ENCODE measurements at regions not wholly inside any gene's neighbourhood (a gene's known extent, or its start where the extent isn't known, plus 50 kb on each side); places are given as distances from the start of the nearest gene placed in this dataset.

- H3K27me3 Mint-ChIP-seq (ENCODE audit: insufficient read depth, unreplicated experiment): no peaks in the 10 kb centered on the region
- H3K4me3 Mint-ChIP-seq (ENCODE audit: unreplicated experiment): no peak overlapping the region
- H3K9me3 Mint-ChIP-seq (ENCODE audit: unreplicated experiment): no peaks in the 10 kb centered on the region
- POLR2A ChIA-PET: no interaction called here
- CTCF ChIA-PET: interaction anchor here (2.9 kb wide), 1 partner anchor 267 kb away, joined by 13 read pairs; the partner anchor contains the start of gene LRIG2
- TF ChIP-seq CTCF (IDR thresholded peaks at IDR 0.05; ENCODE audit: insufficient read depth in 1 of 2, low read depth in 1 of 2, low read length in 1 of 2, severe bottlenecking in 1 of 2, unreplicated experiment in 1 of 2): no peak
- no TSS peak for BruUV-seq (replicated peaks)
- no peaks in the 10 kb centered on the region for H3K36me3 Mint-ChIP-seq (ENCODE audit: insufficient read depth, unreplicated experiment)
- Histone ChIP-seq H3K4me3 (ENCODE audit: low read depth, low read length) (no peak overlapping the region), H3K4me1 (peaks cover 66% of the 10 kb centered on the region), H3K36me3 (ENCODE audit: control insufficient read depth, insufficient read depth, low read length) (no peaks in the 10 kb centered on the region), H3K27me3 (replicated peaks; ENCODE audit: control insufficient read depth, insufficient read depth, low read length) (no peaks in the 10 kb centered on the region), H3K9me3 (no peaks in the 10 kb centered on the region)
- no peak for DNase-seq
- H3K4me1 Mint-ChIP-seq (ENCODE audit: low read depth, unreplicated experiment): peaks cover 42% of the 10 kb centered on the region
- H3K27ac Mint-ChIP-seq (ENCODE audit: unreplicated experiment): peak overlapping the region; percentile 94
- intact Hi-C loops (cut with micrococcal nuclease; ENCODE audit: unreplicated experiment): loop anchor here (5.0 to 10.0 kb wide), 2 partner anchors 61 to 411 kb away; partner anchors contain the start of gene CTTNBP2NL
Measured at GRCh38 chr1:112806090-112806642, 91.0 kb upstream of the PPM1J start.

- intact Hi-C loops (cut with micrococcal nuclease; ENCODE audit: unreplicated experiment): loop anchor here (2.0 to 10.0 kb wide), 4 partner anchors 62 to 411 kb away; partner anchors contain the start of genes CTTNBP2NL and LRIG2
- Mint-ChIP-seq H3K4me1 (ENCODE audit: low read depth, unreplicated experiment) (peaks cover 34% of the 10 kb centered on the region), H3K27ac (ENCODE audit: unreplicated experiment) (peak overlapping the region; percentile 16), H3K27me3 (ENCODE audit: insufficient read depth, unreplicated experiment) (no peaks in the 10 kb centered on the region), H3K36me3 (ENCODE audit: insufficient read depth, unreplicated experiment) (no peaks in the 10 kb centered on the region), H3K4me3 (ENCODE audit: unreplicated experiment) (no peak overlapping the region), H3K9me3 (ENCODE audit: unreplicated experiment) (no peaks in the 10 kb centered on the region)
- no peaks in the 10 kb centered on the region for H3K27me3 ChIP-seq (replicated peaks; ENCODE audit: control insufficient read depth, insufficient read depth, low read length)
- ChIA-PET POLR2A (no interaction called here), CTCF (interaction anchor here (0.6 to 2.9 kb wide), 8 partner anchors 10 to 877 kb away, joined by 3 to 55 read pairs (median 4); partner anchors contain the start of genes LRIG2, MOV10 and PPM1J)
- no peaks in the 10 kb centered on the region for H3K36me3 ChIP-seq (ENCODE audit: control insufficient read depth, insufficient read depth, low read length)
- BruUV-seq (replicated peaks): no TSS peak
- H3K9me3 ChIP-seq: no peaks in the 10 kb centered on the region
- DNase-seq: no peak
- TF ChIP-seq CTCF (IDR thresholded peaks at IDR 0.05; ENCODE audit: insufficient read depth in 1 of 2, low read depth in 1 of 2, low read length in 1 of 2, severe bottlenecking in 1 of 2, unreplicated experiment in 1 of 2): no peak
- H3K4me1 ChIP-seq: peaks cover 66% of the 10 kb centered on the region
- no peak overlapping the region for H3K4me3 ChIP-seq (ENCODE audit: low read depth, low read length)
Measured at GRCh38 chr1:112805155-112805853, 90.2 kb upstream of the PPM1J start.

GRCh38 chr1:112803906-112804762, 89.0 kb upstream of the PPM1J start:
- H3K4me1 ChIP-seq: peaks cover 61% of the 10 kb centered on the region
- no peaks in the 10 kb centered on the region for H3K9me3 Mint-ChIP-seq (ENCODE audit: unreplicated experiment)
- H3K4me3 ChIP-seq (ENCODE audit: low read depth, low read length): no peak overlapping the region
- peak overlapping the region; percentile 81 for H3K27ac Mint-ChIP-seq (ENCODE audit: unreplicated experiment)
- H3K36me3 ChIP-seq (ENCODE audit: control insufficient read depth, insufficient read depth, low read length): no peaks in the 10 kb centered on the region
- peak; percentile 70 to 84 for TF ChIP-seq CTCF (IDR thresholded peaks at IDR 0.05; ENCODE audit: insufficient read depth in 1 of 2, low read depth in 1 of 2, low read length in 1 of 2, severe bottlenecking in 1 of 2, unreplicated experiment in 1 of 2)
- POLR2A ChIA-PET: interaction anchor here (1.0 kb wide), 2 partner anchors 152 to 269 kb away, joined by 3 to 4 read pairs; partner anchors contain the start of genes LRIG2 and SLC16A1
- no TSS peak for BruUV-seq (replicated peaks)
- H3K9me3 ChIP-seq: no peaks in the 10 kb centered on the region
- intact Hi-C loops (cut with micrococcal nuclease; ENCODE audit: unreplicated experiment): loop anchor here (1.0 to 10.0 kb wide), 6 partner anchors 40 to 409 kb away; partner anchors contain the start of genes CTTNBP2NL and LRIG2
- peaks cover 30% of the 10 kb centered on the region for H3K4me1 Mint-ChIP-seq (ENCODE audit: low read depth, unreplicated experiment)
- CTCF ChIA-PET: interaction anchor here (0.5 to 2.9 kb wide), 18 partner anchors 15 to 269 kb away, joined by 3 to 55 read pairs (median 4); partner anchors contain the start of genes LRIG2, MOV10, PPM1J and SLC16A1
- DNase-seq: peak; percentile 83 to 86
- H3K4me3 Mint-ChIP-seq (ENCODE audit: unreplicated experiment): no peak overlapping the region
- no peaks in the 10 kb centered on the region for H3K27me3 Mint-ChIP-seq (ENCODE audit: insufficient read depth, unreplicated experiment)
- H3K27me3 ChIP-seq (replicated peaks; ENCODE audit: control insufficient read depth, insufficient read depth, low read length): no peaks in the 10 kb centered on the region
- H3K36me3 Mint-ChIP-seq (ENCODE audit: insufficient read depth, unreplicated experiment): no peaks in the 10 kb centered on the region

All from Caco-2 (cell line).